Caco-2 (cell line): ENCODE measurements at regions not wholly inside any gene's neighbourhood (a gene's known extent, or its start where the extent isn't known, plus 50 kb on each side); places are given as distances from the start of the nearest gene placed in this dataset.

Source experiments
- BruUV-seq: library from RNA; stranded (reverse); fragments of 400-500 nt; replicated peaks from 2 replicates; lab custom pipeline; 2021; lab: Mats Ljungman, UMichigan
- CTCF ChIA-PET: fragments of 300-600 bp; sonication (Branson Sonifier 250); formaldehyde crosslinking; loops from one replicate; lab custom pipeline; 2022; ENCODE audit warnings: antibody characterized with exemption; lab: Charles Lee
- POLR2A ChIA-PET: fragments of 300-600 bp; sonication (Branson Sonifier 250); formaldehyde crosslinking; loops from one replicate; lab custom pipeline; 2022; ENCODE audit warnings: antibody characterized with exemption; lab: Charles Lee
- DNase-seq, 2 experiments: peaks; one replicate each; pipeline versions ENCODE4 v3.0.0 to v3.0.0-alpha.2; 2020 to 2022
- H3K27me3 ChIP-seq: replicated peaks from 2 replicates; pipeline ENCODE4 v1.6.0; 2011; ENCODE audit warnings: low read length; ENCODE audit not compliant: control insufficient read depth, insufficient read depth
- H3K36me3 ChIP-seq: 2 replicates; pipeline ENCODE4 v1.5.1; 2011; ENCODE audit warnings: low read length; ENCODE audit not compliant: control insufficient read depth, insufficient read depth
- H3K4me1 ChIP-seq: fragments of 250-450 bp; sonication (Bioruptor Pico); 2 replicates; pipeline ENCODE4 v1.5.1; 2020; ENCODE audit warnings: mild to moderate bottlenecking
- H3K4me3 ChIP-seq: 2 replicates; pipeline ENCODE4 v1.5.1; 2011; ENCODE audit warnings: low read depth, mild to moderate bottlenecking, control low read depth, low read length
- H3K9me3 ChIP-seq: fragments of 250-450 bp; sonication (Bioruptor Pico); 2 replicates; pipeline ENCODE4 v1.5.1; 2020; ENCODE audit warnings: mild to moderate bottlenecking, moderate library complexity
- H3K27ac Mint-ChIP-seq: one replicate; pipeline ENCODE4 v1.8.0; 2022; ENCODE audit warnings: mixed read lengths; ENCODE audit not compliant: unreplicated experiment
- H3K27me3 Mint-ChIP-seq: one replicate; pipeline ENCODE4 v1.8.0; 2022; ENCODE audit warnings: mixed read lengths; ENCODE audit not compliant: insufficient read depth, unreplicated experiment
- H3K36me3 Mint-ChIP-seq: one replicate; pipeline ENCODE4 v1.8.0; 2022; ENCODE audit warnings: mild to moderate bottlenecking, mixed read lengths; ENCODE audit not compliant: insufficient read depth, unreplicated experiment
- H3K4me1 Mint-ChIP-seq: one replicate; pipeline ENCODE4 v1.8.0; 2022; ENCODE audit warnings: low read depth, mixed read lengths; ENCODE audit not compliant: unreplicated experiment
- H3K4me3 Mint-ChIP-seq: one replicate; pipeline ENCODE4 v1.8.0; 2022; ENCODE audit warnings: mild to moderate bottlenecking, moderate library complexity, mixed read lengths; ENCODE audit not compliant: unreplicated experiment
- H3K9me3 Mint-ChIP-seq: one replicate; pipeline ENCODE4 v1.8.0; 2022; ENCODE audit warnings: mixed read lengths; ENCODE audit not compliant: unreplicated experiment
- intact Hi-C: fragments of 100-400 bp; cut with micrococcal nuclease; formaldehyde crosslinking; loops from one replicate; pipeline ENCODE4 v1.10.0; 2022; ENCODE audit not compliant: unreplicated experiment
- TF ChIP-seq, protein P1 (sequence below), 2 experiments: fragments of 200-600 bp in 1 of 2; IDR thresholded peaks; 1 replicate in 1 of 2; 2 replicates in 1 of 2; pipeline versions ENCODE4 v1.5.1 to v1.8.0; 2011 to 2022; ENCODE audit warnings: antibody characterized with exemption in 1 of 2, control low read depth in 1 of 2, inconsistent platforms in 1 of 2, low read depth in 1 of 2, low read length in 1 of 2, mild to moderate bottlenecking in 1 of 2, moderate library complexity in 1 of 2; ENCODE audit not compliant: insufficient read depth in 1 of 2, severe bottlenecking in 1 of 2, unreplicated experiment in 1 of 2

DNA sequence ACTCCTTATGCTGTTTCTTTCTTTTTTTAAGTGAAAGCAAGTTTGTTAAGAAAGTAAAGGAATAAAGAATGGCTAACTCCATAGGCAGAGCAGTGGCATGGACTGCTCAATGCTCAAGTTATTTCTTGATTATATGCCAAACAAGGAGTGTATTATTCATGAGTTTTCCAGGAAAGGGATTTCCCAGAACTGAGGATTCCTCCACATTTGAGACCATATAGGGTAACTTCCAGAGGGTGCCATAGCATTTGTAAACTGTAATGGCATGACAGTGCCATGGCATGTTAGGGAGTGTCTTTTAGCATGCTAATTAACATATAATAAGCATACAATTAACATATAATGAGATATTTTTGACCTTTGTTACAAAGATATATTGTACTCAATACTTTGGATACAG, 1034.5 kb upstream of the PHF14 start:
- H3K27ac Mint-ChIP-seq, result no peak overlapping the region

DNA sequence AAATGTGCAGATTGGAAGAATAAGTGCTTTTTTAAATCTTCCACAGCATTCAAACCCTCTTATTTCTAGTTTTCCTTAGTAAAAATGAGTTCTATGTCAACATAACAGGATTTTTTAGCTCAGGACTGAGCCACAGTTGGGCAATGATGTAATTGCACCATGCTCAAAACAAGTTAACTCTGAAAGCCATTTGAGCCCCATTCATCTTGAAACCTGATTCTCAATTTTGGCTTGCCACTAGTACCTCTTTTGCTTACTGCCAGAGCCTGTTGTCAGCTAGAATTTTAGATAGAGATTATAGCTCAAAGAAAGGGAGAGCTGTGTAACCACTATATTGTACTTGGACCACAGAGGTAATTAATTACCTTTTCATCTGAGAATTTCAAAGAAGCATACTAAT, 1028.5 kb upstream of the PHF14 start:
- POLR2A ChIA-PET, result no interaction called here
- CTCF ChIA-PET, result no interaction called here
- H3K27me3 ChIP-seq, result no peaks in the 10 kb centered on the region

More for the DNA sequence above, 1034.5 kb upstream of the PHF14 start:
- TF ChIP-seq, protein P1, sequence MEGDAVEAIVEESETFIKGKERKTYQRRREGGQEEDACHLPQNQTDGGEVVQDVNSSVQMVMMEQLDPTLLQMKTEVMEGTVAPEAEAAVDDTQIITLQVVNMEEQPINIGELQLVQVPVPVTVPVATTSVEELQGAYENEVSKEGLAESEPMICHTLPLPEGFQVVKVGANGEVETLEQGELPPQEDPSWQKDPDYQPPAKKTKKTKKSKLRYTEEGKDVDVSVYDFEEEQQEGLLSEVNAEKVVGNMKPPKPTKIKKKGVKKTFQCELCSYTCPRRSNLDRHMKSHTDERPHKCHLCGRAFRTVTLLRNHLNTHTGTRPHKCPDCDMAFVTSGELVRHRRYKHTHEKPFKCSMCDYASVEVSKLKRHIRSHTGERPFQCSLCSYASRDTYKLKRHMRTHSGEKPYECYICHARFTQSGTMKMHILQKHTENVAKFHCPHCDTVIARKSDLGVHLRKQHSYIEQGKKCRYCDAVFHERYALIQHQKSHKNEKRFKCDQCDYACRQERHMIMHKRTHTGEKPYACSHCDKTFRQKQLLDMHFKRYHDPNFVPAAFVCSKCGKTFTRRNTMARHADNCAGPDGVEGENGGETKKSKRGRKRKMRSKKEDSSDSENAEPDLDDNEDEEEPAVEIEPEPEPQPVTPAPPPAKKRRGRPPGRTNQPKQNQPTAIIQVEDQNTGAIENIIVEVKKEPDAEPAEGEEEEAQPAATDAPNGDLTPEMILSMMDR (IDR thresholded peaks at IDR 0.05; ENCODE audit: insufficient read depth in 1 of 2, low read depth in 1 of 2, low read length in 1 of 2, severe bottlenecking in 1 of 2, unreplicated experiment in 1 of 2), result no peak
- no peaks in the 10 kb centered on the region for H3K9me3 Mint-ChIP-seq
- intact Hi-C loops, result no loop called here
- ChIA-PET POLR2A (no interaction called here), CTCF (no interaction called here)
- H3K27me3 ChIP-seq, result no peaks in the 10 kb centered on the region
- H3K4me3 ChIP-seq, result no peak overlapping the region
- no peaks in the 10 kb centered on the region for H3K36me3 Mint-ChIP-seq
- H3K36me3 ChIP-seq, result no peaks in the 10 kb centered on the region
- H3K4me3 Mint-ChIP-seq, result no peak overlapping the region
- no peaks in the 10 kb centered on the region for H3K4me1 ChIP-seq
- no TSS peak for BruUV-seq
- no peaks in the 10 kb centered on the region for H3K4me1 Mint-ChIP-seq
- no peak for DNase-seq
- H3K9me3 ChIP-seq, result no peaks in the 10 kb centered on the region
- H3K27me3 Mint-ChIP-seq, result no peaks in the 10 kb centered on the region

DNA sequence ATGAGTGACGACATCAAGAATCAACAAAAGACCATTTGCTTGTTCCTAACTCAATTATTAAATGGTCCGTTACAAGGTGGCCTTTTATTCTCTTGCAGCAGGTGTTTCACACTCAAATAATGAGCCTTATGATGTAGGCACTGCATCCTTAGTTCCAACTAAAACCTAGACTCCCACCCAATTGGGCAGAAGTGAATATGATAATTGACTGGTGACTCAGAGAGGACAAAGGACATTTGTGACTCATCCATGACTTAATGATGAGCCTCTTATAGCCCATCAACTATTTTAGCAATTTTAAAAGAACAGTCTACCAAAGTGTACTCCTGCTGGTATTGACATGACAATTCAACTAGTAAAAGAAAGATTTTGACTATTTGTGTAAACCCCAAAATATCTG, 1027.8 kb upstream of the PHF14 start:
- Histone ChIP-seq H3K9me3 (no peaks in the 10 kb centered on the region), H3K4me3 (no peak overlapping the region), H3K36me3 (no peaks in the 10 kb centered on the region), H3K27me3 (no peaks in the 10 kb centered on the region), H3K4me1 (no peaks in the 10 kb centered on the region)
- no peak for DNase-seq
- Mint-ChIP-seq H3K4me3 (no peak overlapping the region), H3K9me3 (no peaks in the 10 kb centered on the region), H3K4me1 (no peaks in the 10 kb centered on the region), H3K27ac (no peak overlapping the region), H3K27me3 (no peaks in the 10 kb centered on the region), H3K36me3 (no peaks in the 10 kb centered on the region)
- TF ChIP-seq, protein P1 (IDR thresholded peaks at IDR 0.05; ENCODE audit: insufficient read depth in 1 of 2, low read depth in 1 of 2, low read length in 1 of 2, severe bottlenecking in 1 of 2, unreplicated experiment in 1 of 2), result no peak
- CTCF ChIA-PET, result no interaction called here
- intact Hi-C loops, result no loop called here
- POLR2A ChIA-PET, result no interaction called here
- BruUV-seq, result no TSS peak

More for the DNA sequence above, 1028.5 kb upstream of the PHF14 start:
- Mint-ChIP-seq H3K27me3 (no peaks in the 10 kb centered on the region), H3K9me3 (no peaks in the 10 kb centered on the region), H3K4me1 (no peaks in the 10 kb centered on the region), H3K36me3 (no peaks in the 10 kb centered on the region), H3K27ac (no peak overlapping the region), H3K4me3 (no peak overlapping the region)
- BruUV-seq, result no TSS peak
- intact Hi-C loops, result no loop called here
- Histone ChIP-seq H3K36me3 (no peaks in the 10 kb centered on the region), H3K9me3 (no peaks in the 10 kb centered on the region), H3K4me3 (no peak overlapping the region), H3K4me1 (no peaks in the 10 kb centered on the region)
- TF ChIP-seq, protein P1 (IDR thresholded peaks at IDR 0.05; ENCODE audit: insufficient read depth in 1 of 2, low read depth in 1 of 2, low read length in 1 of 2, severe bottlenecking in 1 of 2, unreplicated experiment in 1 of 2), result no peak
- no peak for DNase-seq
